ENCODE measurements at regions not wholly inside any gene's neighbourhood (a gene's known extent, or its start where the extent isn't known, plus 50 kb on each side); places are given as distances from the start of the nearest gene placed in this dataset.

- H3K9me3 ChIP-seq (ENCODE audit: control insufficient read depth in 1 of 2, insufficient read depth in 1 of 2, low read depth in 1 of 2, low read length in 2 of 2): no peaks in the 10 kb centered on the region
- H3K79me2 ChIP-seq (ENCODE audit: insufficient read depth, low read length): no peaks in the 10 kb centered on the region
- ChIA-PET RAD21 (ENCODE audit: low non-redundant PET in 1 of 2, low total read pairs in 2 of 2, uncharacterized antibody in 2 of 2, unreplicated experiment in 2 of 2) (no interaction called here), CTCF (no interaction called here), POLR2A (no interaction called here)
- no TSS peak for BruUV-seq (replicated peaks)
- H3K36me3 ChIP-seq (ENCODE audit: control insufficient read depth in 1 of 2, insufficient read depth in 2 of 2, low read length in 2 of 2): no peaks in the 10 kb centered on the region
- no peak overlapping the region for H3K4me2 ChIP-seq (ENCODE audit: low read length)
- TF ChIP-seq SP1 (IDR thresholded peaks at IDR 0.05; ENCODE audit: low read depth): no peak
- no peak for TF ChIP-seq CEBPB (IDR thresholded peaks at IDR 0.05; ENCODE audit: low read depth)
- TF ChIP-seq ATF3 (IDR thresholded peaks at IDR 0.05): no peak
- no peak for TF ChIP-seq POLR2AphosphoS5 (IDR thresholded peaks at IDR 0.05; ENCODE audit: low read depth, low read length)
- TF ChIP-seq EZH2 (IDR thresholded peaks at IDR 0.05): no peak
- no peak for TF ChIP-seq CBX3 (IDR thresholded peaks at IDR 0.05; ENCODE audit: low read depth)
- TF ChIP-seq, protein P1, sequence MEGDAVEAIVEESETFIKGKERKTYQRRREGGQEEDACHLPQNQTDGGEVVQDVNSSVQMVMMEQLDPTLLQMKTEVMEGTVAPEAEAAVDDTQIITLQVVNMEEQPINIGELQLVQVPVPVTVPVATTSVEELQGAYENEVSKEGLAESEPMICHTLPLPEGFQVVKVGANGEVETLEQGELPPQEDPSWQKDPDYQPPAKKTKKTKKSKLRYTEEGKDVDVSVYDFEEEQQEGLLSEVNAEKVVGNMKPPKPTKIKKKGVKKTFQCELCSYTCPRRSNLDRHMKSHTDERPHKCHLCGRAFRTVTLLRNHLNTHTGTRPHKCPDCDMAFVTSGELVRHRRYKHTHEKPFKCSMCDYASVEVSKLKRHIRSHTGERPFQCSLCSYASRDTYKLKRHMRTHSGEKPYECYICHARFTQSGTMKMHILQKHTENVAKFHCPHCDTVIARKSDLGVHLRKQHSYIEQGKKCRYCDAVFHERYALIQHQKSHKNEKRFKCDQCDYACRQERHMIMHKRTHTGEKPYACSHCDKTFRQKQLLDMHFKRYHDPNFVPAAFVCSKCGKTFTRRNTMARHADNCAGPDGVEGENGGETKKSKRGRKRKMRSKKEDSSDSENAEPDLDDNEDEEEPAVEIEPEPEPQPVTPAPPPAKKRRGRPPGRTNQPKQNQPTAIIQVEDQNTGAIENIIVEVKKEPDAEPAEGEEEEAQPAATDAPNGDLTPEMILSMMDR (IDR thresholded peaks at IDR 0.05 in 2 of 3, conservative IDR thresholded peaks at IDR 0.05 in 1 of 3; ENCODE audit: borderline replicate concordance in 1 of 3, insufficient read depth in 1 of 3, low read depth in 2 of 3, low read length in 2 of 3): no peak
- no peak for TF ChIP-seq ELF1 (IDR thresholded peaks at IDR 0.05; ENCODE audit: borderline replicate concordance, low read depth)
- no peak for TF ChIP-seq POLR2A (IDR thresholded peaks at IDR 0.05; ENCODE audit: borderline replicate concordance, extremely low read depth, insufficient read depth, insufficient read length)
- no peak for TF ChIP-seq EGR1 (IDR thresholded peaks at IDR 0.05; ENCODE audit: low read depth)
- TF ChIP-seq, protein P2, sequence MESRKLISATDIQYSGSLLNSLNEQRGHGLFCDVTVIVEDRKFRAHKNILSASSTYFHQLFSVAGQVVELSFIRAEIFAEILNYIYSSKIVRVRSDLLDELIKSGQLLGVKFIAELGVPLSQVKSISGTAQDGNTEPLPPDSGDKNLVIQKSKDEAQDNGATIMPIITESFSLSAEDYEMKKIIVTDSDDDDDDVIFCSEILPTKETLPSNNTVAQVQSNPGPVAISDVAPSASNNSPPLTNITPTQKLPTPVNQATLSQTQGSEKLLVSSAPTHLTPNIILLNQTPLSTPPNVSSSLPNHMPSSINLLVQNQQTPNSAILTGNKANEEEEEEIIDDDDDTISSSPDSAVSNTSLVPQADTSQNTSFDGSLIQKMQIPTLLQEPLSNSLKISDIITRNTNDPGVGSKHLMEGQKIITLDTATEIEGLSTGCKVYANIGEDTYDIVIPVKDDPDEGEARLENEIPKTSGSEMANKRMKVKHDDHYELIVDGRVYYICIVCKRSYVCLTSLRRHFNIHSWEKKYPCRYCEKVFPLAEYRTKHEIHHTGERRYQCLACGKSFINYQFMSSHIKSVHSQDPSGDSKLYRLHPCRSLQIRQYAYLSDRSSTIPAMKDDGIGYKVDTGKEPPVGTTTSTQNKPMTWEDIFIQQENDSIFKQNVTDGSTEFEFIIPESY (IDR thresholded peaks at IDR 0.05; ENCODE audit: extremely low read depth, insufficient replicate concordance, low read length): no peak
- no peak for TF ChIP-seq SIN3A (IDR thresholded peaks at IDR 0.05; ENCODE audit: low read depth)
- no peak for TF ChIP-seq REST (IDR thresholded peaks at IDR 0.05; ENCODE audit: low read depth)
- TF ChIP-seq TCF7L2 (IDR thresholded peaks at IDR 0.05; ENCODE audit: borderline replicate concordance, extremely low read depth, insufficient read depth, insufficient read length): no peak
- TF ChIP-seq YY1 (IDR thresholded peaks at IDR 0.05; ENCODE audit: extremely low read depth, insufficient replicate concordance, low read depth, low read length): no peak
- TF ChIP-seq EZH2phosphoT487 (IDR thresholded peaks at IDR 0.05; ENCODE audit: borderline replicate concordance): no peak
- no peak for TF ChIP-seq SRF (IDR thresholded peaks at IDR 0.05; ENCODE audit: low read depth)
- TF ChIP-seq JUND (IDR thresholded peaks at IDR 0.05): no peak
- no peak for TF ChIP-seq ZFX (IDR thresholded peaks at IDR 0.05)
- intact Hi-C loops (cut with micrococcal nuclease): no loop called here
- H3K9me2 ChIP-seq (ENCODE audit: insufficient read depth): no peaks in the 10 kb centered on the region
- H3K4me3 ChIP-seq (replicated peaks in 1 of 2; ENCODE audit: low read depth in 1 of 2, low read length in 2 of 2): no peak overlapping the region
- DNase-seq (ENCODE audit: low read depth, low spot score) (no peak), ATAC-seq (no peak)
- no peak overlapping the region for H3K27ac ChIP-seq (ENCODE audit: low read depth, low read length)
- H3K9ac ChIP-seq (ENCODE audit: low read length): no peak overlapping the region
- no peak overlapping the region for H2AFZ ChIP-seq (ENCODE audit: low read depth, low read length, poor library complexity, severe bottlenecking)
- H3K4me1 ChIP-seq (ENCODE audit: control insufficient read depth in 1 of 2, insufficient read depth in 2 of 2, low read length in 2 of 2): no peaks in the 10 kb centered on the region
- no peaks in the 10 kb centered on the region for H3K27me3 ChIP-seq (ENCODE audit: insufficient read depth, low read length)
- no peaks in the 10 kb centered on the region for H4K20me1 ChIP-seq (ENCODE audit: insufficient read depth)
Measured at GRCh38 chr7:26038201-26038990, 113.6 kb upstream of the NFE2L3 start.

All from HCT116 (cell line).